ENCODE measurements at regions not wholly inside any gene's neighbourhood (a gene's known extent, or its start where the extent isn't known, plus 50 kb on each side); places are given as distances from the start of the nearest gene placed in this dataset.

DNA sequence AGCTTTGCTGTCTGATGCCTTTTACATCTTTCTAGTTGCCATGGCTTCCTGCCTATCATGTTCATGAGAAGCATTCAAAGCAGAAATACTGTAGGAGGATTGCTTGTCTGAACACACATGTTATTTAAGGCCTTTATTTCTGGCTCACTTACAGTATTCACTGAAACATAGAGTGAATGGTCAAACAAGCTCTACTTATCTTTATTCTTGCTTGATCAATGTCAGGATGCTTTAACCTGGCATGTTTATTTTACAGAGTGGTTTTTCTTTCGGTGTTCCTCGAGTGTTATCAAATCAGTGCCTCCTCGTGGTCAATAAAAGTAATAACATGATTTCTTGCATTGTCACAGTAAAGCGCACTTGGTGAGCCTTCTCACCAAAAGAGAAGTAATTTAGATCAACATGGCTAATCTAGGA, 73.5 kb upstream of the PCDH17 start:
- TF ChIP-seq CHD4 (IDR thresholded peaks at IDR 0.05; ENCODE audit: borderline replicate concordance) (no peak), CEBPB (IDR thresholded peaks at IDR 0.05) (no peak), FOSL2 (IDR thresholded peaks at IDR 0.05) (no peak), FOSL2 (CRISPR knock-in tag; IDR thresholded peaks at IDR 0.05) (no peak), POLR2A (IDR thresholded peaks at IDR 0.05; ENCODE audit: low read length) (no peak), SMC3 (IDR thresholded peaks at IDR 0.05) (no peak), MAFK (IDR thresholded peaks at IDR 0.05; ENCODE audit: partially characterized antibody) (no peak), ZC3H11A (IDR thresholded peaks at IDR 0.05) (no peak), MYC (IDR thresholded peaks at IDR 0.05; ENCODE audit: borderline replicate concordance, low read length) (no peak)
- TF ChIP-seq, protein P1, sequence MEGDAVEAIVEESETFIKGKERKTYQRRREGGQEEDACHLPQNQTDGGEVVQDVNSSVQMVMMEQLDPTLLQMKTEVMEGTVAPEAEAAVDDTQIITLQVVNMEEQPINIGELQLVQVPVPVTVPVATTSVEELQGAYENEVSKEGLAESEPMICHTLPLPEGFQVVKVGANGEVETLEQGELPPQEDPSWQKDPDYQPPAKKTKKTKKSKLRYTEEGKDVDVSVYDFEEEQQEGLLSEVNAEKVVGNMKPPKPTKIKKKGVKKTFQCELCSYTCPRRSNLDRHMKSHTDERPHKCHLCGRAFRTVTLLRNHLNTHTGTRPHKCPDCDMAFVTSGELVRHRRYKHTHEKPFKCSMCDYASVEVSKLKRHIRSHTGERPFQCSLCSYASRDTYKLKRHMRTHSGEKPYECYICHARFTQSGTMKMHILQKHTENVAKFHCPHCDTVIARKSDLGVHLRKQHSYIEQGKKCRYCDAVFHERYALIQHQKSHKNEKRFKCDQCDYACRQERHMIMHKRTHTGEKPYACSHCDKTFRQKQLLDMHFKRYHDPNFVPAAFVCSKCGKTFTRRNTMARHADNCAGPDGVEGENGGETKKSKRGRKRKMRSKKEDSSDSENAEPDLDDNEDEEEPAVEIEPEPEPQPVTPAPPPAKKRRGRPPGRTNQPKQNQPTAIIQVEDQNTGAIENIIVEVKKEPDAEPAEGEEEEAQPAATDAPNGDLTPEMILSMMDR (IDR thresholded peaks at IDR 0.05) = no peak
- TF ChIP-seq, protein P2, sequence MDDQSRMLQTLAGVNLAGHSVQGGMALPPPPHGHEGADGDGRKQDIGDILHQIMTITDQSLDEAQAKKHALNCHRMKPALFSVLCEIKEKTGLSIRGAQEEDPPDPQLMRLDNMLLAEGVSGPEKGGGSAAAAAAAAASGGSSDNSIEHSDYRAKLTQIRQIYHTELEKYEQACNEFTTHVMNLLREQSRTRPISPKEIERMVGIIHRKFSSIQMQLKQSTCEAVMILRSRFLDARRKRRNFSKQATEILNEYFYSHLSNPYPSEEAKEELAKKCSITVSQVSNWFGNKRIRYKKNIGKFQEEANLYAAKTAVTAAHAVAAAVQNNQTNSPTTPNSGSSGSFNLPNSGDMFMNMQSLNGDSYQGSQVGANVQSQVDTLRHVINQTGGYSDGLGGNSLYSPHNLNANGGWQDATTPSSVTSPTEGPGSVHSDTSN (IDR thresholded peaks at IDR 0.05) = no peak

Data from A549 (cell line).